ENCODE measurements at regions not wholly inside any gene's neighbourhood (a gene's known extent, or its start where the extent isn't known, plus 50 kb on each side); places are given as distances from the start of the nearest gene placed in this dataset.

GRCh38 chr5:136492587-136492986 is 127.2 kb upstream of the TRPC7 start:
- Histone ChIP-seq H2BK120ac (ENCODE audit: low read depth, low read length) (no peak overlapping the region), H3K36me3 (ENCODE audit: control insufficient read depth, insufficient read depth, low read length) (no peaks in the 10 kb centered on the region), H3K4me1 (ENCODE audit: control insufficient read depth, insufficient read depth, low read length) (no peaks in the 10 kb centered on the region), H3K9ac (ENCODE audit: low read depth, low read length) (no peak overlapping the region), H2AK5ac (ENCODE audit: low read depth, low read length) (no peak overlapping the region), H2BK15ac (ENCODE audit: low read depth, low read length) (no peak overlapping the region), H3K18ac (ENCODE audit: low read depth, low read length) (no peak overlapping the region), H3K27me3 (ENCODE audit: control insufficient read depth, insufficient read depth, low read length) (no peaks in the 10 kb centered on the region), H3K56ac (ENCODE audit: extremely low read depth, insufficient read depth, low read length) (no peak overlapping the region), H3K23ac (ENCODE audit: low read depth, low read length) (no peak overlapping the region), H3K4ac (ENCODE audit: low read depth, low read length) (no peak overlapping the region), H4K20me1 (ENCODE audit: insufficient read depth, low read length) (no peaks in the 10 kb centered on the region), H3K4me3 (ENCODE audit: insufficient read depth, low read depth, low read length) (no peak overlapping the region), H3K14ac (replicated peaks; ENCODE audit: low read depth, low read length) (no peak overlapping the region), H3K27ac (ENCODE audit: insufficient read depth, low read length) (no peak overlapping the region), H4K91ac (ENCODE audit: insufficient read depth, low read depth, low read length) (no peak overlapping the region), H3K4me2 (ENCODE audit: low read depth, low read length) (no peak overlapping the region), H3K9me1 (ENCODE audit: insufficient read depth, low read length) (no peaks in the 10 kb centered on the region), H3K79me1 (ENCODE audit: low read depth in 1 of 2, low read length in 2 of 2) (no peaks in the 10 kb centered on the region), H3K9me3 (ENCODE audit: control insufficient read depth, insufficient read depth, low read length) (no peaks in the 10 kb centered on the region), H4K8ac (ENCODE audit: low read depth in 2 of 2, low read length in 2 of 2) (no peak overlapping the region), H2AK9ac (replicated peaks; ENCODE audit: low read depth, low read length, poor library complexity) (no peak overlapping the region), H2BK20ac (ENCODE audit: low read depth, low read length) (no peak overlapping the region), H2BK5ac (ENCODE audit: low read depth, low read length, poor library complexity, severe bottlenecking) (no peak overlapping the region), H4K5ac (ENCODE audit: low read depth, low read length) (no peak overlapping the region), H2AFZ (replicated peaks; ENCODE audit: low read length, poor library complexity) (no peak overlapping the region)
- dilution Hi-C loops (cut with HindIII; ENCODE audit: low sequenced_read_pairs, unreplicated experiment) (no loop called here), intact Hi-C loops (cut with micrococcal nuclease) (no loop called here), in situ Hi-C loops (cut with MboI; ENCODE audit: low sequenced_read_pairs) (no loop called here)
- no peak for DNase-seq
- ChIA-PET POLR2A (ENCODE audit: unreplicated experiment) (no interaction called here), CTCF (no interaction called here)
- no TSS peak for BruUV-seq (replicated peaks)
- no peak for ATAC-seq (ENCODE audit: low read depth)
- TF ChIP-seq MAFK (IDR thresholded peaks at IDR 0.05; ENCODE audit: low read depth, low read length) (no peak), RCOR1 (IDR thresholded peaks at IDR 0.05; ENCODE audit: insufficient replicate concordance, low read length) (no peak)

All from IMR-90 (cell line).